Germinal center (tissue), 1 donor: ENCODE measurements at regions not wholly inside any gene's neighbourhood (a gene's known extent, or its start where the extent isn't known, plus 50 kb on each side); places are given as distances from the start of the nearest gene placed in this dataset.
"Not testable (repeated sequence)": the region's sequence is repeated elsewhere in the genome, so short reads cannot be mapped to it uniquely, and the experiment has no call there.

Source experiments
- DNase-seq: peaks from one replicate; pipeline ENCODE4 v3.0.0; 2012; ENCODE audit warnings: mixed read lengths, low spot score

GRCh38 chr5:98205691-98206461 lies 567.6 kb upstream of the RGMB start:
- no peak for DNase-seq

- DNase-seq, result no peak
Measured at GRCh38 chr5:98206566-98206965, 566.9 kb upstream of the RGMB start.

GRCh38 chr5:98209418-98209817 lies 564.0 kb upstream of the RGMB start:
- DNase-seq, result no peak

- DNase-seq, result no peak
Measured at GRCh38 chr5:98214240-98215051, 559.0 kb upstream of the RGMB start.

- DNase-seq, result no peak
Measured at GRCh38 chr5:98217138-98217537, 556.3 kb upstream of the RGMB start.

- no peak for DNase-seq
Measured at GRCh38 chr5:98218838-98219237, 554.6 kb upstream of the RGMB start.

GRCh38 chr5:98227489-98227888 lies 546.0 kb upstream of the RGMB start:
- no peak for DNase-seq

GRCh38 chr5:98231089-98231488 lies 542.4 kb upstream of the RGMB start:
- no peak for DNase-seq

GRCh38 chr5:98237794-98238193 lies 535.7 kb upstream of the RGMB start:
- not testable (repeated sequence) for DNase-seq

GRCh38 chr5:98243972-98244371 lies 529.5 kb upstream of the RGMB start:
- DNase-seq, result no peak

- no peak for DNase-seq
Measured at GRCh38 chr5:98248949-98249348, 524.5 kb upstream of the RGMB start.

GRCh38 chr5:98258939-98259338 lies 514.5 kb upstream of the RGMB start:
- no peak for DNase-seq

- DNase-seq, result no peak
Measured at GRCh38 chr5:98259595-98259994, 513.9 kb upstream of the RGMB start.

GRCh38 chr5:98263084-98263483 lies 510.4 kb upstream of the RGMB start:
- no peak for DNase-seq

GRCh38 chr5:98268162-98268860 lies 505.2 kb upstream of the RGMB start:
- no peak for DNase-seq

GRCh38 chr5:98275980-98276379 lies 497.5 kb upstream of the RGMB start:
- DNase-seq, result no peak

GRCh38 chr5:98282521-98282920 lies 490.9 kb upstream of the RGMB start:
- no peak for DNase-seq

GRCh38 chr5:98292496-98292895 lies 481.0 kb upstream of the RGMB start:
- no peak for DNase-seq

- no peak for DNase-seq
Measured at GRCh38 chr5:98296426-98296825, 477.0 kb upstream of the RGMB start.

GRCh38 chr5:98299435-98299834 lies 474.0 kb upstream of the RGMB start:
- no peak for DNase-seq

GRCh38 chr5:98301547-98301946 lies 471.9 kb upstream of the RGMB start:
- DNase-seq, result no peak

GRCh38 chr5:98307811-98308210 lies 465.7 kb upstream of the RGMB start:
- DNase-seq, result no peak

GRCh38 chr5:98308231-98308630 lies 465.2 kb upstream of the RGMB start:
- no peak for DNase-seq
